Lower leg skin (tissue), 4 donors: ENCODE measurements at regions not wholly inside any gene's neighbourhood (a gene's known extent, or its start where the extent isn't known, plus 50 kb on each side); places are given as distances from the start of the nearest gene placed in this dataset.

Source experiments
- DNase-seq, 2 donors: peaks; one replicate each; pipeline ENCODE4 v3.0.0-alpha.2; 2019; ENCODE audit warnings: low spot score in 2 of 2
- H3K4me3 ChIP-seq: fragments of 200-600 bp; sonication (generic); 2 replicates; pipeline ENCODE4 v1.5.1; 2017; ENCODE audit warnings: mild to moderate bottlenecking, low read depth; ENCODE audit not compliant: poor library complexity, severe bottlenecking
- POLR2A ChIP-seq, 2 donors: fragments of 450-650 bp; IDR thresholded peaks; one replicate each; pipeline ENCODE4 v1.6.1; 2016 to 2017; ENCODE audit warnings: antibody characterized with exemption in 2 of 2, mild to moderate bottlenecking in 1 of 2, moderate library complexity in 1 of 2
- WGBS, 2 donors: methylation state at CpG; one replicate each; pipeline ENCODE4 v1.1.5; 2018; 5-methylcytosine and 5-hydroxymethylcytosine counted together
- intact Hi-C: fragments of 100-400 bp; cut with DNase I; formaldehyde crosslinking; loops from one replicate; pipeline ENCODE4 v1.15.0; 2023; ENCODE audit warnings: low total_unique reads
- TF ChIP-seq, protein P1 (sequence below), 3 donors: fragments of 450-650 bp; IDR thresholded peaks; one replicate each; pipeline ENCODE4 v1.5.1; 2016; ENCODE audit warnings: antibody characterized with exemption in 3 of 3, mild to moderate bottlenecking in 3 of 3, moderate library complexity in 2 of 3

DNA sequence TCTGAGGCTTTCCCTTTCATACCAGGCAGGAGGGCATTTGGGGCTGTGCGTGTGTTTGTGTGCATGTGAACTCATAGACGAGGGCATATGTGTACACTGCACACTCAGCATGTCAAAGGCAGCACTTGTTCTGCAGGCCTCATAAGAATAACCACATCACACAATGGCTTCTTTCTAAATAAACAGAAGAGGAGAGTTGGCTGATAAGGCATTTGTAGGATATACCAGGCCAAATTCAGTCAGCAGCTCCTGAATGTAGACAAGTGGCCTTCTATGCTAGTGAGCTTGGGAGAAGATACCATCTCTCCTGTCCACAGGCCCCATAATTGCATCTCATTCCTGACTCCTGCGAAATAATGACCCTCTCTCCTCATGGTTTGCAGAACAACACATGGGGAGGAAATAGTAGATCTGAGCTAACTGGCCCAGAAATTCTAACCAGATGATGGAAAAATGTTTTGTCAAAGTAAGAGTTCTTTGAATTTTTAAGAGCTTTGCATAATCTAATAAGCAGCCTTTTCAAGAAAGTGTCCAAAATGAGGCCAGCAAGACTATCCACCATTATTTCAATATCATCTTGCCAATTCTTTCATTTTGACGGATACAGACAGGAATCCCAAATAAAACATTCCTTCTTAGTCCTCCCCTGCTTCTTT, 60.5 kb upstream of the GAS1 start:
- intact Hi-C loops: no loop called here
- DNase-seq: no peak
- no peak for TF ChIP-seq POLR2A (IDR thresholded peaks at IDR 0.05)
- TF ChIP-seq, protein P1, sequence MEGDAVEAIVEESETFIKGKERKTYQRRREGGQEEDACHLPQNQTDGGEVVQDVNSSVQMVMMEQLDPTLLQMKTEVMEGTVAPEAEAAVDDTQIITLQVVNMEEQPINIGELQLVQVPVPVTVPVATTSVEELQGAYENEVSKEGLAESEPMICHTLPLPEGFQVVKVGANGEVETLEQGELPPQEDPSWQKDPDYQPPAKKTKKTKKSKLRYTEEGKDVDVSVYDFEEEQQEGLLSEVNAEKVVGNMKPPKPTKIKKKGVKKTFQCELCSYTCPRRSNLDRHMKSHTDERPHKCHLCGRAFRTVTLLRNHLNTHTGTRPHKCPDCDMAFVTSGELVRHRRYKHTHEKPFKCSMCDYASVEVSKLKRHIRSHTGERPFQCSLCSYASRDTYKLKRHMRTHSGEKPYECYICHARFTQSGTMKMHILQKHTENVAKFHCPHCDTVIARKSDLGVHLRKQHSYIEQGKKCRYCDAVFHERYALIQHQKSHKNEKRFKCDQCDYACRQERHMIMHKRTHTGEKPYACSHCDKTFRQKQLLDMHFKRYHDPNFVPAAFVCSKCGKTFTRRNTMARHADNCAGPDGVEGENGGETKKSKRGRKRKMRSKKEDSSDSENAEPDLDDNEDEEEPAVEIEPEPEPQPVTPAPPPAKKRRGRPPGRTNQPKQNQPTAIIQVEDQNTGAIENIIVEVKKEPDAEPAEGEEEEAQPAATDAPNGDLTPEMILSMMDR (IDR thresholded peaks at IDR 0.05): no peak
- no peak overlapping the region for H3K4me3 ChIP-seq
- WGBS, 2 donors: 43 to 53% methylated on average over 4 of the region's 4 CpGs

DNA sequence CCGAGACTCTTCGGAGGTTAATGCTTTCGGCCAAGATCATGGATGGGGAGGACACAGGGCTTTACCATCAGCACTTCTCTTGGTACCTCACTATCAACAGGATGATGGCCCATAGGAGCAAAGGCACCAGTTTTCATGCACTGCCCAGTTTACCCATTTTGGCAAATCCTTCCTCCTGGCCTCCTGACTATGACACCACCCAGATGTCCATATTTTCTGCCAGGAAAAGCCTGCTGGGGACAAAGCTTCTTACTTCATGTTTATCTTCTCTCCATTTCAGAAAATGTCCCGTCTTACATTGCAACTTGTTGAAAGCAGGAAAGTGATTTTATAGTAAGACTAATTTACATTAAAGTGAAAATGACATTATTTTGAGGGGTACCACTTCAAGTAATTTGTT, 61.4 kb upstream of the GAS1 start:
- WGBS, 2 donors: 62% methylated on average over 4 of the region's 4 CpGs
- no peak overlapping the region for H3K4me3 ChIP-seq
- intact Hi-C loops: no loop called here
- TF ChIP-seq, protein P1 (IDR thresholded peaks at IDR 0.05): no peak
- TF ChIP-seq POLR2A (IDR thresholded peaks at IDR 0.05): no peak
- no peak for DNase-seq

DNA sequence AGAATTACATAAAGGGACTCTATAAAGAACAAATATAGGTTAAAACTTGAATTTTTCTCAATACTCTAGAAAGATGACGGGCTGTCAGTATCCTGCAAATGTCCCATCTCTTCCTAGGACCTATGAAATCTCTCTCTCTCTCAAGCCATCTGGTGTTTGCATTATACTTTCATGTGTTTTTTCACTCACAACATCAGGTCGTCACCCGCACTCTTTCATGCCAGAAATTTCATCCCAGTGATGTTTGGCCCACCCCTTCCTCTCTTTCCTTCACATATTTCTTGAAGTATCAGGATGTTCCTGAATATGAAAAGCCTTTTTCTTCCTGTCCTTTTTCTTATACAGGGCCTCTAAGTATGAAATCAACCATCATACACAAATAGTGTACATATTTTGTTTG, 63.3 kb upstream of the GAS1 start:
- DNase-seq: no peak
- intact Hi-C loops: no loop called here
- no peak overlapping the region for H3K4me3 ChIP-seq
- 83 to 93% methylated on average over 3 of the region's 3 CpGs for WGBS, 2 donors
- TF ChIP-seq POLR2A (IDR thresholded peaks at IDR 0.05): no peak
- TF ChIP-seq, protein P1 (IDR thresholded peaks at IDR 0.05): no peak

- no peak overlapping the region for H3K4me3 ChIP-seq
- no peak for DNase-seq
- intact Hi-C loops: no loop called here
- no peak for TF ChIP-seq POLR2A (IDR thresholded peaks at IDR 0.05)
- WGBS, 2 donors: 94 to 95% methylated on average over 20 to 21 of the region's 22 CpGs
These were observed 64.2 kb upstream of the GAS1 start for GRCh38 chr9:87011551-87011950.

DNA sequence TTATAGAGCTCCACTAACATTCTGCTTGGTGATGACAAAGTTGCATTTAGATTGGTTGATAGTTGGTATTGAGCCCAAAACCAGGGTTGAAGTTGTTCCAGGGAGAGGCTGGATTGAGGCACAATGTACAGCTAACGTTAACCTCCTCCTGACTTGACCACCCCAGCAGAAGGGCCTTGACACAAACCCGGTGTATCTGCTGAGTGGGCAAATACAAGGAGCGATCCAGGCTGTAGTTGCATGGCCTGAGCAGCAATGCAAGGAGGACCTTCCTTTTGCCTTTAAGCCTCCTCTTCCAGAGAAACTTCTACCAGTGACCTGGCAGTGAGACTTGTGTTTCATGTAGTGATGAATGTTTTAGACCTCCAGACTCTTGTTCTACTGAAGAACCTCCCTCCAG, 66.2 kb upstream of the GAS1 start:
- no peak for DNase-seq
- no peak for TF ChIP-seq POLR2A (IDR thresholded peaks at IDR 0.05)
- TF ChIP-seq, protein P1 (IDR thresholded peaks at IDR 0.05): no peak
- WGBS, 2 donors: 88 to 96% methylated on average over 3 of the region's 3 CpGs
- no peak overlapping the region for H3K4me3 ChIP-seq
- intact Hi-C loops: no loop called here

DNA sequence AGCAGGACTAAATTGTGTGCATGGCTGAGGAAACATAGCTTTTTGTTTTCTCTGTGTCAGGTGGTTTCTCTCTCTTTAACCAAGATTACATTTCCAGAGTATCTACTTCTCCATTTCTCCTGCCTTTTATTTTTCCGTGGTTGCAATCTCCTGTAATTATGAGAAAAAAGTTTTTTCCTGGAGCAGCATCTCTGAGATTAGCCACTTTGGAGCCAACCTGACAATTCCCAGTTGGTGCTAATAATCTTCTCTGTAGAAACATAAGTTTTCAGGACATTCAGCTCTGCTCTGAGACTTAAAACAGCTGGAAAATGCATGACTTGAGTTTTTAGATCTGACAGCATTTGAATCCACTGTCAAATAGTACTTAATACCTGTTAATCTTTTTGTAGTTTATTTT, 67.1 kb upstream of the GAS1 start:
- H3K4me3 ChIP-seq: no peak overlapping the region
- TF ChIP-seq, protein P1 (IDR thresholded peaks at IDR 0.05): no peak
- no peak for TF ChIP-seq POLR2A (IDR thresholded peaks at IDR 0.05)
- intact Hi-C loops: no loop called here
- DNase-seq: no peak
- WGBS, 2 donors: 40 to 54% methylated on average over 1 of the region's 1 CpG
